Caco-2 (cell line): ENCODE measurements at regions not wholly inside any gene's neighbourhood (a gene's known extent, or its start where the extent isn't known, plus 50 kb on each side); places are given as distances from the start of the nearest gene placed in this dataset.

Source experiments
- BruUV-seq: library from RNA; stranded (reverse); fragments of 400-500 nt; replicated peaks from 2 replicates; lab custom pipeline; 2021; lab: Mats Ljungman, UMichigan
- CTCF ChIA-PET: fragments of 300-600 bp; sonication (Branson Sonifier 250); formaldehyde crosslinking; loops from one replicate; lab custom pipeline; 2022; ENCODE audit warnings: antibody characterized with exemption; lab: Charles Lee
- POLR2A ChIA-PET: fragments of 300-600 bp; sonication (Branson Sonifier 250); formaldehyde crosslinking; loops from one replicate; lab custom pipeline; 2022; ENCODE audit warnings: antibody characterized with exemption; lab: Charles Lee
- DNase-seq, 2 experiments: peaks; one replicate each; pipeline versions ENCODE4 v3.0.0 to v3.0.0-alpha.2; 2020 to 2022
- H3K27me3 ChIP-seq: replicated peaks from 2 replicates; pipeline ENCODE4 v1.6.0; 2011; ENCODE audit warnings: low read length; ENCODE audit not compliant: control insufficient read depth, insufficient read depth
- H3K36me3 ChIP-seq: 2 replicates; pipeline ENCODE4 v1.5.1; 2011; ENCODE audit warnings: low read length; ENCODE audit not compliant: control insufficient read depth, insufficient read depth
- H3K4me1 ChIP-seq: fragments of 250-450 bp; sonication (Bioruptor Pico); 2 replicates; pipeline ENCODE4 v1.5.1; 2020; ENCODE audit warnings: mild to moderate bottlenecking
- H3K4me3 ChIP-seq: 2 replicates; pipeline ENCODE4 v1.5.1; 2011; ENCODE audit warnings: low read depth, mild to moderate bottlenecking, control low read depth, low read length
- H3K9me3 ChIP-seq: fragments of 250-450 bp; sonication (Bioruptor Pico); 2 replicates; pipeline ENCODE4 v1.5.1; 2020; ENCODE audit warnings: mild to moderate bottlenecking, moderate library complexity
- H3K27ac Mint-ChIP-seq: one replicate; pipeline ENCODE4 v1.8.0; 2022; ENCODE audit warnings: mixed read lengths; ENCODE audit not compliant: unreplicated experiment
- H3K27me3 Mint-ChIP-seq: one replicate; pipeline ENCODE4 v1.8.0; 2022; ENCODE audit warnings: mixed read lengths; ENCODE audit not compliant: insufficient read depth, unreplicated experiment
- H3K36me3 Mint-ChIP-seq: one replicate; pipeline ENCODE4 v1.8.0; 2022; ENCODE audit warnings: mild to moderate bottlenecking, mixed read lengths; ENCODE audit not compliant: insufficient read depth, unreplicated experiment
- H3K4me1 Mint-ChIP-seq: one replicate; pipeline ENCODE4 v1.8.0; 2022; ENCODE audit warnings: low read depth, mixed read lengths; ENCODE audit not compliant: unreplicated experiment
- H3K4me3 Mint-ChIP-seq: one replicate; pipeline ENCODE4 v1.8.0; 2022; ENCODE audit warnings: mild to moderate bottlenecking, moderate library complexity, mixed read lengths; ENCODE audit not compliant: unreplicated experiment
- H3K9me3 Mint-ChIP-seq: one replicate; pipeline ENCODE4 v1.8.0; 2022; ENCODE audit warnings: mixed read lengths; ENCODE audit not compliant: unreplicated experiment
- CTCF ChIP-seq, 2 experiments: fragments of 200-600 bp in 1 of 2; IDR thresholded peaks; 1 replicate in 1 of 2; 2 replicates in 1 of 2; pipeline versions ENCODE4 v1.5.1 to v1.8.0; 2011 to 2022; ENCODE audit warnings: antibody characterized with exemption in 1 of 2, control low read depth in 1 of 2, inconsistent platforms in 1 of 2, low read depth in 1 of 2, low read length in 1 of 2, mild to moderate bottlenecking in 1 of 2, moderate library complexity in 1 of 2; ENCODE audit not compliant: insufficient read depth in 1 of 2, severe bottlenecking in 1 of 2, unreplicated experiment in 1 of 2
- intact Hi-C: fragments of 100-400 bp; cut with micrococcal nuclease; formaldehyde crosslinking; loops from one replicate; pipeline ENCODE4 v1.10.0; 2022; ENCODE audit not compliant: unreplicated experiment

GRCh38 chr7:67725423-67725822 is 728.8 kb downstream of the TYW1 start:
- Mint-ChIP-seq H3K27ac (no peak overlapping the region), H3K9me3 (peaks cover 12% of the 10 kb centered on the region), H3K36me3 (no peaks in the 10 kb centered on the region), H3K27me3 (no peaks in the 10 kb centered on the region), H3K4me3 (no peak overlapping the region), H3K4me1 (no peaks in the 10 kb centered on the region)
- CTCF ChIA-PET = no interaction called here
- no TSS peak for BruUV-seq
- Histone ChIP-seq H3K4me1 (no peaks in the 10 kb centered on the region), H3K27me3 (no peaks in the 10 kb centered on the region), H3K4me3 (no peak overlapping the region), H3K36me3 (no peaks in the 10 kb centered on the region), H3K9me3 (no peaks in the 10 kb centered on the region)
- no peak for DNase-seq
- intact Hi-C loops = no loop called here
- no peak for TF ChIP-seq CTCF (IDR thresholded peaks at IDR 0.05; ENCODE audit: insufficient read depth in 1 of 2, low read depth in 1 of 2, low read length in 1 of 2, severe bottlenecking in 1 of 2, unreplicated experiment in 1 of 2)
- POLR2A ChIA-PET = no interaction called here

- H3K4me1 Mint-ChIP-seq = no peaks in the 10 kb centered on the region
- H3K9me3 ChIP-seq = 0 out of 2 replicates have a peak, but pooled peaks cover 3% of the 10 kb centered on the region
- ChIA-PET CTCF (no interaction called here), POLR2A (no interaction called here)
- DNase-seq = no peak
- H3K36me3 Mint-ChIP-seq = no peaks in the 10 kb centered on the region
- H3K36me3 ChIP-seq = no peaks in the 10 kb centered on the region
- no peak overlapping the region for H3K27ac Mint-ChIP-seq
- H3K4me3 Mint-ChIP-seq = no peak overlapping the region
- intact Hi-C loops = no loop called here
- H3K4me1 ChIP-seq = no peaks in the 10 kb centered on the region
- TF ChIP-seq CTCF (IDR thresholded peaks at IDR 0.05; ENCODE audit: insufficient read depth in 1 of 2, low read depth in 1 of 2, low read length in 1 of 2, severe bottlenecking in 1 of 2, unreplicated experiment in 1 of 2) = no peak
- BruUV-seq = no TSS peak
- H3K9me3 Mint-ChIP-seq = peaks cover 34% of the 10 kb centered on the region
- H3K4me3 ChIP-seq = no peak overlapping the region
- H3K27me3 Mint-ChIP-seq = no peaks in the 10 kb centered on the region
- H3K27me3 ChIP-seq = no peaks in the 10 kb centered on the region
These were observed 733.1 kb downstream of the TYW1 start for GRCh38 chr7:67729771-67730170.

- no peaks in the 10 kb centered on the region for H3K36me3 Mint-ChIP-seq
- H3K4me3 Mint-ChIP-seq = no peak overlapping the region
- H3K27me3 ChIP-seq = no peaks in the 10 kb centered on the region
- no peaks in the 10 kb centered on the region for H3K36me3 ChIP-seq
- H3K27ac Mint-ChIP-seq = no peak overlapping the region
- BruUV-seq = no TSS peak
- H3K4me3 ChIP-seq = no peak overlapping the region
- no peaks in the 10 kb centered on the region for H3K4me1 Mint-ChIP-seq
- H3K9me3 Mint-ChIP-seq = peaks cover 37% of the 10 kb centered on the region
- no peaks in the 10 kb centered on the region for H3K4me1 ChIP-seq
- intact Hi-C loops = no loop called here
- POLR2A ChIA-PET = no interaction called here
- 0 out of 2 replicates have a peak, but pooled peaks cover 3% of the 10 kb centered on the region for H3K9me3 ChIP-seq
- no peaks in the 10 kb centered on the region for H3K27me3 Mint-ChIP-seq
- CTCF ChIA-PET = no interaction called here
- no peak for DNase-seq
- no peak for TF ChIP-seq CTCF (IDR thresholded peaks at IDR 0.05; ENCODE audit: insufficient read depth in 1 of 2, low read depth in 1 of 2, low read length in 1 of 2, severe bottlenecking in 1 of 2, unreplicated experiment in 1 of 2)
These were observed 735.1 kb downstream of the TYW1 start for GRCh38 chr7:67731704-67732103.
